ENCODE measurements at regions not wholly inside any gene's neighbourhood (a gene's known extent, or its start where the extent isn't known, plus 50 kb on each side); places are given as distances from the start of the nearest gene placed in this dataset.

DNA sequence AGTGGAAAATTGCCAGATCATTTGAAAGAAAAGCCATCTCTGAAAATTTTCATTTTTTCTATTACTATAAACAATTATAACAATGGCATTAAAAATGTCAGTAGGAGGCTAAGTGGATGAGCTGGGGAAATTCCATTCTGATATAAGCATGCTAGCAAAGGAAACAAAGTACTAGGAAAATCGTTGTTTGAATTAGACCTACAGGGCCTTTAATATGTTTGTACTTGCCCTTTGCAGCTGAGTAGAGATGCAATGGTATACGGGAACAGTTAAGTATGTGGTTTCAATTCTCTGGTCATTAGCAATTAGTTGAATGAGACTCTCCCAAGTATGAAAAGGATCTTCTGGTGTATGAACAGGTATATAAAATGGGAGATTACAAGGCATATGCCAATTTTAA is 452.2 kb downstream of the PCDH11X start:
- CTCF ChIA-PET: no interaction called here
- Histone ChIP-seq H3K9me3 (ENCODE audit: control insufficient read depth, insufficient read depth, low read length) (no peaks in the 10 kb centered on the region), H4K91ac (ENCODE audit: insufficient read depth, low read depth, low read length) (no peak overlapping the region), H3K27me3 (ENCODE audit: control insufficient read depth, insufficient read depth, low read length) (no peaks in the 10 kb centered on the region), H4K20me1 (ENCODE audit: insufficient read depth, low read length) (no peaks in the 10 kb centered on the region), H2AK9ac (replicated peaks; ENCODE audit: low read depth, low read length, poor library complexity) (no peak overlapping the region), H3K4me3 (ENCODE audit: insufficient read depth, low read depth, low read length) (no peak overlapping the region), H3K18ac (ENCODE audit: low read depth, low read length) (no peak overlapping the region), H2AFZ (replicated peaks; ENCODE audit: low read length, poor library complexity) (no peak overlapping the region), H2BK5ac (ENCODE audit: low read depth, low read length, poor library complexity, severe bottlenecking) (no peak overlapping the region), H2BK120ac (ENCODE audit: low read depth, low read length) (no peak overlapping the region), H3K79me1 (ENCODE audit: low read depth in 1 of 2, low read length in 2 of 2) (no peaks in the 10 kb centered on the region), H4K8ac (ENCODE audit: low read depth in 2 of 2, low read length in 2 of 2) (no peak overlapping the region), H3K4me2 (ENCODE audit: low read depth, low read length) (no peak overlapping the region), H3K36me3 (ENCODE audit: control insufficient read depth, insufficient read depth, low read length) (no peaks in the 10 kb centered on the region), H3K27ac (ENCODE audit: insufficient read depth, low read length) (no peak overlapping the region), H3K4ac (ENCODE audit: low read depth, low read length) (no peak overlapping the region), H2BK20ac (ENCODE audit: low read depth, low read length) (no peak overlapping the region), H3K56ac (ENCODE audit: extremely low read depth, insufficient read depth, low read length) (no peak overlapping the region), H3K4me1 (ENCODE audit: control insufficient read depth, insufficient read depth, low read length) (no peaks in the 10 kb centered on the region), H2AK5ac (ENCODE audit: low read depth, low read length) (no peak overlapping the region), H3K14ac (replicated peaks; ENCODE audit: low read depth, low read length) (no peak overlapping the region), H3K9me1 (ENCODE audit: insufficient read depth, low read length) (no peaks in the 10 kb centered on the region), H3K23ac (ENCODE audit: low read depth, low read length) (no peak overlapping the region), H3K9ac (ENCODE audit: low read depth, low read length) (no peak overlapping the region), H4K5ac (ENCODE audit: low read depth, low read length) (no peak overlapping the region), H2BK15ac (ENCODE audit: low read depth, low read length) (no peak overlapping the region)
- in situ Hi-C loops (cut with MboI; ENCODE audit: low sequenced_read_pairs) (no loop called here), dilution Hi-C loops (cut with HindIII; ENCODE audit: low sequenced_read_pairs, unreplicated experiment) (no loop called here), intact Hi-C loops (cut with micrococcal nuclease) (loop anchor here (5.0 to 10.0 kb wide), 2 partner anchors 1193 to 1306 kb away; no protein-coding TSS in a partner anchor)
- POLR2A ChIA-PET (ENCODE audit: unreplicated experiment): no interaction called here
- no CpG with 5 or more reads among the region's 2 CpGs for WGBS, 2 experiments (ENCODE audit: extremely low coverage in 2 of 2, insufficient read length in 1 of 2)
- BruUV-seq (replicated peaks): no TSS peak
- DNase-seq (no peak), ATAC-seq (ENCODE audit: low read depth) (no peak)
- no peak for TF ChIP-seq RAD21 (IDR thresholded peaks at IDR 0.05; ENCODE audit: low read length)
- TF ChIP-seq, protein P1, sequence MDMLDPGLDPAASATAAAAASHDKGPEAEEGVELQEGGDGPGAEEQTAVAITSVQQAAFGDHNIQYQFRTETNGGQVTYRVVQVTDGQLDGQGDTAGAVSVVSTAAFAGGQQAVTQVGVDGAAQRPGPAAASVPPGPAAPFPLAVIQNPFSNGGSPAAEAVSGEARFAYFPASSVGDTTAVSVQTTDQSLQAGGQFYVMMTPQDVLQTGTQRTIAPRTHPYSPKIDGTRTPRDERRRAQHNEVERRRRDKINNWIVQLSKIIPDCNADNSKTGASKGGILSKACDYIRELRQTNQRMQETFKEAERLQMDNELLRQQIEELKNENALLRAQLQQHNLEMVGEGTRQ (IDR thresholded peaks at IDR 0.05; ENCODE audit: low read depth, low read length): no peak
- no peak for TF ChIP-seq CEBPB (IDR thresholded peaks at IDR 0.05; ENCODE audit: low read depth, low read length)
- TF ChIP-seq BHLHE40 (IDR thresholded peaks at IDR 0.05; ENCODE audit: low read depth, low read length): no peak
- TF ChIP-seq POLR2A (IDR thresholded peaks at IDR 0.05; ENCODE audit: low read depth, low read length): no peak
- TF ChIP-seq, protein P2, sequence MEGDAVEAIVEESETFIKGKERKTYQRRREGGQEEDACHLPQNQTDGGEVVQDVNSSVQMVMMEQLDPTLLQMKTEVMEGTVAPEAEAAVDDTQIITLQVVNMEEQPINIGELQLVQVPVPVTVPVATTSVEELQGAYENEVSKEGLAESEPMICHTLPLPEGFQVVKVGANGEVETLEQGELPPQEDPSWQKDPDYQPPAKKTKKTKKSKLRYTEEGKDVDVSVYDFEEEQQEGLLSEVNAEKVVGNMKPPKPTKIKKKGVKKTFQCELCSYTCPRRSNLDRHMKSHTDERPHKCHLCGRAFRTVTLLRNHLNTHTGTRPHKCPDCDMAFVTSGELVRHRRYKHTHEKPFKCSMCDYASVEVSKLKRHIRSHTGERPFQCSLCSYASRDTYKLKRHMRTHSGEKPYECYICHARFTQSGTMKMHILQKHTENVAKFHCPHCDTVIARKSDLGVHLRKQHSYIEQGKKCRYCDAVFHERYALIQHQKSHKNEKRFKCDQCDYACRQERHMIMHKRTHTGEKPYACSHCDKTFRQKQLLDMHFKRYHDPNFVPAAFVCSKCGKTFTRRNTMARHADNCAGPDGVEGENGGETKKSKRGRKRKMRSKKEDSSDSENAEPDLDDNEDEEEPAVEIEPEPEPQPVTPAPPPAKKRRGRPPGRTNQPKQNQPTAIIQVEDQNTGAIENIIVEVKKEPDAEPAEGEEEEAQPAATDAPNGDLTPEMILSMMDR (conservative IDR thresholded peaks at IDR 0.05; ENCODE audit: low read depth, low read length): no peak
- TF ChIP-seq MXI1 (IDR thresholded peaks at IDR 0.05; ENCODE audit: borderline replicate concordance, low read depth, low read length): no peak
- TF ChIP-seq MAZ (IDR thresholded peaks at IDR 0.05; ENCODE audit: borderline replicate concordance, low read depth, low read length): no peak
- no peak for TF ChIP-seq RFX5 (IDR thresholded peaks at IDR 0.05; ENCODE audit: low read depth, low read length)
- TF ChIP-seq NFE2L2 (IDR thresholded peaks at IDR 0.05; ENCODE audit: low read depth, low read length): no peak
- TF ChIP-seq FOS (IDR thresholded peaks at IDR 0.05; ENCODE audit: low read depth, low read length): no peak
- no peak for TF ChIP-seq CHD1 (IDR thresholded peaks at IDR 0.05; ENCODE audit: low read depth, low read length)
- TF ChIP-seq RCOR1 (IDR thresholded peaks at IDR 0.05; ENCODE audit: insufficient replicate concordance, low read length): no peak
- TF ChIP-seq, protein P3, sequence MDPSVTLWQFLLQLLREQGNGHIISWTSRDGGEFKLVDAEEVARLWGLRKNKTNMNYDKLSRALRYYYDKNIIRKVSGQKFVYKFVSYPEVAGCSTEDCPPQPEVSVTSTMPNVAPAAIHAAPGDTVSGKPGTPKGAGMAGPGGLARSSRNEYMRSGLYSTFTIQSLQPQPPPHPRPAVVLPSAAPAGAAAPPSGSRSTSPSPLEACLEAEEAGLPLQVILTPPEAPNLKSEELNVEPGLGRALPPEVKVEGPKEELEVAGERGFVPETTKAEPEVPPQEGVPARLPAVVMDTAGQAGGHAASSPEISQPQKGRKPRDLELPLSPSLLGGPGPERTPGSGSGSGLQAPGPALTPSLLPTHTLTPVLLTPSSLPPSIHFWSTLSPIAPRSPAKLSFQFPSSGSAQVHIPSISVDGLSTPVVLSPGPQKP (IDR thresholded peaks at IDR 0.05; ENCODE audit: borderline replicate concordance, low read depth, low read length): no peak
- TF ChIP-seq SMC3 (IDR thresholded peaks at IDR 0.05; ENCODE audit: low read depth, low read length): no peak
- TF ChIP-seq MAFK (IDR thresholded peaks at IDR 0.05; ENCODE audit: low read depth, low read length): no peak
